K562 (cell line): ENCODE measurements at regions not wholly inside any gene's neighbourhood (a gene's known extent, or its start where the extent isn't known, plus 50 kb on each side); places are given as distances from the start of the nearest gene placed in this dataset.

Source experiments
- ATAC-seq: fragments of 200-7000 bp; cut with Tn5 transposase; 3 replicates; pipeline ENCODE4 v1.9.1; 2020; ENCODE audit warnings: moderate library complexity
- BruUV-seq: library from RNA; stranded (reverse); fragments of 400-500 nt; replicated peaks from 2 replicates; lab custom pipeline; 2021; lab: Mats Ljungman, UMichigan
- CTCF ChIA-PET: fragments of 300-600 bp; formaldehyde crosslinking; extraction: SDS; loops from one replicate; lab custom pipeline; 2021; ENCODE audit warnings: low intra/inter-chr PET ratio; lab: Yijun Ruan, JAX
- POLR2A ChIA-PET: fragments of 300-600, 350-650 bp; sonication (Branson Sonifier 250); formaldehyde crosslinking; extraction: SDS; loops from one replicate; lab custom pipeline; 2021; ENCODE audit warnings: antibody characterized with exemption, inconsistent platforms; lab: Yijun Ruan, JAX
- DNase-seq, 4 experiments: peaks; one replicate each; pipeline versions ENCODE4 v3.0.0 to v3.0.0-alpha.2; 2011 to 2018; ENCODE audit warnings: low spot score in 3 of 4, mixed read lengths in 3 of 4; ENCODE audit errors: extremely low read depth in 1 of 4
- FAIRE-seq: peaks from 2 replicates; lab custom pipeline; 2011; peaks lifted over from hg19 to GRCh38; lab: Jason Lieb, UNC
- H2AFZ ChIP-seq: 2 replicates; pipeline ENCODE4 v1.6.0; 2011; ENCODE audit warnings: low read depth, low read length, control low read depth, inconsistent platforms
- H3K27ac ChIP-seq: fragments of 200-600 bp; 3 replicates; pipeline ENCODE4 v1.8.0; 2011; ENCODE audit warnings: low read depth, mild to moderate bottlenecking, control low read depth, inconsistent platforms, low read length, moderate library complexity, mixed read lengths; ENCODE audit errors: extremely low read depth
- H3K27me3 ChIP-seq, 2 experiments: fragments of 300-600 bp in 1 of 2; 2 replicates in 1 of 2; 3 replicates in 1 of 2; pipeline versions ENCODE4 v1.6.0 to v1.8.0; 2011; ENCODE audit warnings: inconsistent platforms in 2 of 2, low read length in 2 of 2, mild to moderate bottlenecking in 1 of 2, mixed read lengths in 1 of 2, moderate library complexity in 1 of 2; ENCODE audit not compliant: control insufficient read depth in 2 of 2, insufficient read depth in 2 of 2
- H3K36me3 ChIP-seq: fragments of 300-600 bp; 3 replicates; pipeline ENCODE4 v1.8.0; 2011; ENCODE audit warnings: mild to moderate bottlenecking, low read length, inconsistent platforms; ENCODE audit not compliant: control insufficient read depth, insufficient read depth
- H3K4me1 ChIP-seq, 2 experiments: fragments of 200-600 bp in 1 of 2; replicated peaks in 1 of 2; 2 replicates in 1 of 2; 3 replicates in 1 of 2; pipeline versions ENCODE4 v1.5.1 to v1.8.0; 2011; ENCODE audit warnings: inconsistent platforms in 2 of 2, low read length in 2 of 2, mild to moderate bottlenecking in 1 of 2, mixed read lengths in 1 of 2, moderate library complexity in 1 of 2; ENCODE audit not compliant: control insufficient read depth in 2 of 2, insufficient read depth in 2 of 2
- H3K4me2 ChIP-seq: 2 replicates; pipeline ENCODE4 v1.6.1; 2011; ENCODE audit warnings: low read length, control low read depth, inconsistent platforms, mixed read lengths; ENCODE audit not compliant: insufficient read depth
- H3K4me3 ChIP-seq: fragments of 200-600 bp; sonication (generic), shearing (Covaris generic); 2 replicates; pipeline ENCODE4 v1.5.1; 2016; ENCODE audit warnings: control low read depth, inconsistent platforms
- H3K79me2 ChIP-seq: fragments of 200-600 bp; 3 replicates; pipeline ENCODE4 v1.8.0; 2011; ENCODE audit warnings: low read length, inconsistent platforms; ENCODE audit not compliant: control insufficient read depth, insufficient read depth
- H3K9ac ChIP-seq, 2 experiments: 2 replicates each; pipeline versions ENCODE4 v1.6.0 to v1.6.1; 2011; ENCODE audit warnings: low read depth in 2 of 2, low read length in 2 of 2, control low read depth in 1 of 2, inconsistent platforms in 1 of 2, mild to moderate bottlenecking in 1 of 2, mixed read lengths in 1 of 2; ENCODE audit not compliant: insufficient read depth in 1 of 2
- H3K9me1 ChIP-seq: one replicate; pipeline ENCODE4 v1.6.0; 2011; ENCODE audit warnings: inconsistent platforms, mild to moderate bottlenecking, low read length, moderate library complexity; ENCODE audit not compliant: control insufficient read depth, insufficient read depth
- H3K9me3 ChIP-seq: replicated peaks from 2 replicates; pipeline ENCODE4 v1.5.1; 2011; ENCODE audit warnings: low read depth, low read length, inconsistent platforms; ENCODE audit not compliant: control insufficient read depth, insufficient read depth
- H4K20me1 ChIP-seq: replicated peaks from 2 replicates; pipeline ENCODE4 v1.6.1; 2011; ENCODE audit warnings: low read length, inconsistent platforms, mixed read lengths; ENCODE audit not compliant: control insufficient read depth, insufficient read depth
- BCOR ChIP-seq: fragments of 450-650 bp; IDR thresholded peaks from 2 replicates; pipeline ENCODE4 v1.6.1; 2016
- ESRRA ChIP-seq: fragments of 450-650 bp; IDR thresholded peaks from 2 replicates; pipeline ENCODE4 v1.6.1; 2014; ENCODE audit warnings: low read depth, mild to moderate bottlenecking, moderate library complexity, borderline replicate concordance
- RBM25 ChIP-seq: fragments of 200-400 bp; formaldehyde crosslinking; IDR thresholded peaks from 2 replicates; pipeline ENCODE4 v1.6.1; 2018; ENCODE audit warnings: low read length, low read depth, moderate library complexity; ENCODE audit not compliant: severe bottlenecking
- RCOR1 ChIP-seq, 2 experiments: IDR thresholded peaks; 2 replicates each; pipeline ENCODE4 v1.6.1; 2012; ENCODE audit warnings: low read depth in 2 of 2, low read length in 2 of 2, borderline replicate concordance in 1 of 2, improper control_type of control experiment in 1 of 2
- SMARCA4 ChIP-seq: fragments of 450-650 bp; IDR thresholded peaks from 2 replicates; pipeline ENCODE4 v1.6.1; 2016
- WGBS: fragments of 100-300 bp; shearing (Covaris generic); methylation state at CpG from one replicate; pipeline ENCODE4 v1.1.6; 2016; ENCODE audit warnings: low coverage, mixed read lengths; ENCODE audit not compliant: insufficient coverage; ENCODE audit errors: missing lambda C conversion rate; 5-methylcytosine and 5-hydroxymethylcytosine counted together
- in situ Hi-C: fragments of 300-500 bp; cut with MboI; formaldehyde crosslinking; loops from 4 replicates; pipeline ENCODE4 v1.15.0; 2018; ENCODE audit warnings: inconsistent platforms, mixed read lengths
- intact Hi-C: fragments of 100-400 bp; cut with micrococcal nuclease; formaldehyde crosslinking; loops from 2 replicates; pipeline ENCODE4 v1.14.2; 2022
- TF ChIP-seq, protein P1 (sequence below): sonication (generic); formaldehyde crosslinking; IDR thresholded peaks from 2 replicates; pipeline ENCODE4 v1.8.1; 2022; ENCODE audit warnings: missing genetic modification reagents
- TF ChIP-seq, protein P2 (sequence below): IDR thresholded peaks from 2 replicates; pipeline ENCODE4 v1.6.1; 2011; ENCODE audit not compliant: insufficient read length; ENCODE audit errors: extremely low read depth

DNA sequence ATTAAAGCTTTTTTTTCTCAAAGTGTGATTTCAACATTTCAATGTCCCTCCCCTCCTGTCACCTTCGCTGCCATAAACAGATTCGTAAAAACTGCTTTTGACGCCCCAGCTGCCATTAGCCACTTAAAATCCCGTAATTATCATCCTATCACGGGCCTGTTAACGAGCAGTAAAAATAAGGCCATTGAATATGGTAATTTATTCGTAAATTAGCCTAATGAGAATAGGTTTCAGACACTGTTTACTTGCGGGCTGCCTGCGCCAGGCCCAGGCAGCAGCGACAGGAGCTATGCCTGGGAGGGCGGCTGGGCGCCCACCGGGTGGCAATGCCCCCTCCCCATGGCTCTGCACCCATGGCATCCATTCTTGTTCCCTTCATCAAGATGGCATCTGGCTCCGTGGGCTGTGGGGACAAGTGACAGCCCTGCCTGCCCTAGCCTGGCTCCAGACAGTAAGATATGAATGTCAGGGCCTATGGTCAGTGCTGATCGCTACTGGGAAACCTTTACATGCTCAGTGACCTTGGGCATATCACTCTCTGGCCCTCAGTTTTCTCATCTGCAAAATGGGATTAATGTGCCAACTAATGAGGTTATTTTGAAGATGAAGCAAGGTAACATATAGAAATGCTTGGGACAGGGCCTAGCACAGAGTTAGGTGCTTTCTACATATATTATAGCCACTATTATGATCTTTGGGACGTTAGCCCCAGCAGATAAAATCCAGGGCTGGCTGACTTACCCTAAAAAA is 500.8 kb downstream of the MN1 start:
- Histone ChIP-seq H2AFZ (no peak overlapping the region), H3K27ac (no peak overlapping the region), H3K9ac (no peak overlapping the region), H3K27me3 (peaks cover 3 to 19% of the 10 kb centered on the region in 2 experiments; a peak in 3 of 5 replicates), H3K79me2 (no peaks in the 10 kb centered on the region), H4K20me1 (no peaks in the 10 kb centered on the region), H3K9me1 (no peaks in the 10 kb centered on the region), H3K4me3 (no peak overlapping the region), H3K4me1 (peaks cover 2 to 8% of the 10 kb centered on the region in 2 experiments; a peak in 4 of 5 replicates), H3K9me3 (no peaks in the 10 kb centered on the region), H3K36me3 (no peaks in the 10 kb centered on the region), H3K4me2 (no peak overlapping the region)
- TF ChIP-seq ESRRA: peak; percentile 80
- peak; percentile 38; the same call in 1 of the 2 replicates for TF ChIP-seq BCOR
- TF ChIP-seq, protein P1, sequence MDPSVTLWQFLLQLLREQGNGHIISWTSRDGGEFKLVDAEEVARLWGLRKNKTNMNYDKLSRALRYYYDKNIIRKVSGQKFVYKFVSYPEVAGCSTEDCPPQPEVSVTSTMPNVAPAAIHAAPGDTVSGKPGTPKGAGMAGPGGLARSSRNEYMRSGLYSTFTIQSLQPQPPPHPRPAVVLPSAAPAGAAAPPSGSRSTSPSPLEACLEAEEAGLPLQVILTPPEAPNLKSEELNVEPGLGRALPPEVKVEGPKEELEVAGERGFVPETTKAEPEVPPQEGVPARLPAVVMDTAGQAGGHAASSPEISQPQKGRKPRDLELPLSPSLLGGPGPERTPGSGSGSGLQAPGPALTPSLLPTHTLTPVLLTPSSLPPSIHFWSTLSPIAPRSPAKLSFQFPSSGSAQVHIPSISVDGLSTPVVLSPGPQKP (CRISPR knock-in tag): no peak
- TF ChIP-seq, protein P2, sequence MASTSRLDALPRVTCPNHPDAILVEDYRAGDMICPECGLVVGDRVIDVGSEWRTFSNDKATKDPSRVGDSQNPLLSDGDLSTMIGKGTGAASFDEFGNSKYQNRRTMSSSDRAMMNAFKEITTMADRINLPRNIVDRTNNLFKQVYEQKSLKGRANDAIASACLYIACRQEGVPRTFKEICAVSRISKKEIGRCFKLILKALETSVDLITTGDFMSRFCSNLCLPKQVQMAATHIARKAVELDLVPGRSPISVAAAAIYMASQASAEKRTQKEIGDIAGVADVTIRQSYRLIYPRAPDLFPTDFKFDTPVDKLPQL: no peak
- TF ChIP-seq RBM25: peak; percentile 37
- TF ChIP-seq SMARCA4: no peak
- TF ChIP-seq RCOR1 (IDR thresholded peaks at IDR 0.05; ENCODE audit: borderline replicate concordance in 1 of 2, low read depth in 2 of 2, low read length in 2 of 2): no peak
- CTCF ChIA-PET: no interaction called here
- intact Hi-C loops: no loop called here
- POLR2A ChIA-PET: no interaction called here
- no peak for FAIRE-seq
- in situ Hi-C loops: no loop called here
- WGBS: 21% methylated on average over 13 of the region's 16 CpGs
- BruUV-seq: no TSS peak
- DNase-seq: no peak
- no peak for ATAC-seq
